ENCODE measurements at regions not wholly inside any gene's neighbourhood (a gene's known extent, or its start where the extent isn't known, plus 50 kb on each side); places are given as distances from the start of the nearest gene placed in this dataset.
A peak's percentile ranks its signal among the peaks of the same experiment; 100 is the strongest.

DNA sequence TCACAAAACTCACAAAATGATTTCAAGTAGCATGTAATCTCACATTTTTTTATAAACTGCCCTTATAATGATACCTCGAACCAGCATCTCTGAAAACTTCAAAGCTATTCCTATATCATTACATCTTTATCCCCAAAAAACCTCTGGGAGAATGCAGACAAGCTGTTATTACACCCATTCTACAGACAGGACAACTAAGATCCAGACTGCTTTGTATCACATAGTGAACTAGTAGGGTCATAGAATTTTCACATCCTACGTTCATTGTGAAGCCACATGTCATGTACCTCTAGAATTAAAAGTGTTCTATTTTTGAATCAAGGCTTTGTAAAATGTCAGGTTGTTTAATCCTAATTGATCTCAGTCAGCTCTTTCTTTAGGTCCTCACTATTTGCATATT lies 98.7 kb upstream of the RAP2B start:
- TF ChIP-seq, protein P1, sequence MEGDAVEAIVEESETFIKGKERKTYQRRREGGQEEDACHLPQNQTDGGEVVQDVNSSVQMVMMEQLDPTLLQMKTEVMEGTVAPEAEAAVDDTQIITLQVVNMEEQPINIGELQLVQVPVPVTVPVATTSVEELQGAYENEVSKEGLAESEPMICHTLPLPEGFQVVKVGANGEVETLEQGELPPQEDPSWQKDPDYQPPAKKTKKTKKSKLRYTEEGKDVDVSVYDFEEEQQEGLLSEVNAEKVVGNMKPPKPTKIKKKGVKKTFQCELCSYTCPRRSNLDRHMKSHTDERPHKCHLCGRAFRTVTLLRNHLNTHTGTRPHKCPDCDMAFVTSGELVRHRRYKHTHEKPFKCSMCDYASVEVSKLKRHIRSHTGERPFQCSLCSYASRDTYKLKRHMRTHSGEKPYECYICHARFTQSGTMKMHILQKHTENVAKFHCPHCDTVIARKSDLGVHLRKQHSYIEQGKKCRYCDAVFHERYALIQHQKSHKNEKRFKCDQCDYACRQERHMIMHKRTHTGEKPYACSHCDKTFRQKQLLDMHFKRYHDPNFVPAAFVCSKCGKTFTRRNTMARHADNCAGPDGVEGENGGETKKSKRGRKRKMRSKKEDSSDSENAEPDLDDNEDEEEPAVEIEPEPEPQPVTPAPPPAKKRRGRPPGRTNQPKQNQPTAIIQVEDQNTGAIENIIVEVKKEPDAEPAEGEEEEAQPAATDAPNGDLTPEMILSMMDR (IDR thresholded peaks at IDR 0.05): no peak
- TF ChIP-seq POLR2AphosphoS5 (IDR thresholded peaks at IDR 0.05): no peak

DNA sequence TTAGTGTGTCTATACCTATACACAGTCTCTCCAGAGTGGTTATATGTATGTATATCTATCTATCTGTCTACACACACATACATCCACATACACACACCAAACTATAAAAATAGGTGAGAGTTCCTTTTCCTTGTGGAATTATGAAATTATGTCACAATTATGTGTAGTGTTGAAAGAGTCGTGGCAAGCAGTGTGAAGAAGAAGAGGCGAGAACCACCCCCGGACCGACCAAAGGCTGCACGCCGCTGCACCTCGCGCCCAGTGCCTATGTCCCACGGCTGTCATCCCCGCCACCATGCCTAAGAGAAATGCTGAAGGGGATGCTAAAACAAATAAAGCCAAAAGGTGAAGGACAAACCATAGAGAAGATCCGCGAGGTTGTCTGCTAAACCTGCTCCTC lies 95.0 kb upstream of the RAP2B start:
- Histone ChIP-seq H3K36me3 (no peaks in the 10 kb centered on the region), H3K4me3 (no peak overlapping the region), H3K27me3 (no peaks in the 10 kb centered on the region), H3K4me1 (peaks cover 0 to 10% (median 0%) of the 10 kb centered on the region in 4 donors), H3K9me3 (no peaks in the 10 kb centered on the region), H3K27ac (no peak overlapping the region)
- 89 to 96% (median 92%) methylated on average over 12 of the region's 12 CpGs for WGBS, 5 donors
- TF ChIP-seq, protein P1 (IDR thresholded peaks at IDR 0.05): no peak
- no peak for TF ChIP-seq EP300 (IDR thresholded peaks at IDR 0.05)
- no peak for TF ChIP-seq POLR2AphosphoS5 (IDR thresholded peaks at IDR 0.05)
- no peak for TF ChIP-seq POLR2A (IDR thresholded peaks at IDR 0.05)
- DNase-seq: no peak
- intact Hi-C loops (cut with DNase I; ENCODE audit: low total_unique reads): no loop called here

More for the DNA sequence above, 98.7 kb upstream of the RAP2B start:
- DNase-seq: no peak
- H3K36me3 ChIP-seq: no peaks in the 10 kb centered on the region
- H3K4me1 ChIP-seq: no peaks in the 10 kb centered on the region
- WGBS, 5 donors: 89 to 95% (median 92%) methylated on average over 2 of the region's 2 CpGs
- intact Hi-C loops (cut with DNase I; ENCODE audit: low total_unique reads): no loop called here
- no peak overlapping the region for H3K27ac ChIP-seq
- H3K4me3 ChIP-seq: no peak overlapping the region
- no peaks in the 10 kb centered on the region for H3K9me3 ChIP-seq
- no peaks in the 10 kb centered on the region for H3K27me3 ChIP-seq

DNA sequence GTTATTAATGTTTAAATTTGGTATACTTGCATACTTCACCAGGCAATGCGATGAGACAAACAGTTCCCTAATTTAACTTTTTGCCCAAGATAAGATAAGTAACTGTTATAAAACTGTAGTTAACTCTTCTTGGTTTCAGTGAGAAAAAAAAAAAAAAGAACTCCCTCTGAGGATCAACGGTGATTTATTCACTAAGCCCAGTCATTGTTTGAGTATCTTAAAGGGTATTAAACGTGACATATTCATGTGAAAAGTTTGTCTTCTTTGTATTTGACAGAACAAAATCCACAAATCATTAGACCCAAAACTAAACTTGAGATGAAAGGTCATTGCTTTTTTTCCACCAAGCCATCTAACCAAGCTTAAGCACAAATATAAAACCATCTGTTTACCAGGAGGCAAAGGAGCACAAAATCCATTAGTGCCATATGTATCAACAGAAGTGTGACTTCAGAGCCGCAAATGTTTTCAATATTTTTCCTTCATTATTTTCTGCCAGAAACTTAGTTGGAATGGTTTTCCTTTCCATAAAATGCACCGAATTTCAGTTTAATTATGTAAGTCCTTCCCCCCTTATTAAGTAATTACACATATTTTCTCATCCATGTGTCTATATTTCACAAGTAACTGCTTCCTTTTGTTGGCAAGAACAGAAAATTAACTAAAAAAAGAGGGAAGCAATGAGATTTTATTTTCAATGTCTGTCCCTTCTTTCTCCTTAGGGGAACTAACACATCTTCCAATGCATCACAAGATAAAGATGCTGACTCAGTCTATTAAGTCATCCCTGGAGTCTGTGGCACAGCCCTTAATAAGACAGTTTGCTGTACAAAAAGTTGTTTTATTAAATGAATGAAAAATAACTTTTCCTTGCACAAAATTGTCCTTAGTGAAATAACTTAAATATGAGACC lies 92.2 kb upstream of the RAP2B start:
- 36 to 45% (median 39%) methylated on average over 5 of the region's 5 CpGs for WGBS, 5 donors
- intact Hi-C loops (cut with DNase I; ENCODE audit: low total_unique reads): no loop called here
- Histone ChIP-seq H3K4me1 (peaks cover 0 to 10% (median 0%) of the 10 kb centered on the region in 4 donors), H3K27me3 (no peaks in the 10 kb centered on the region), H3K4me3 (no peak overlapping the region), H3K36me3 (no peaks in the 10 kb centered on the region), H3K27ac (no peak overlapping the region), H3K9me3 (no peaks in the 10 kb centered on the region)
- TF ChIP-seq, protein P1 (IDR thresholded peaks at IDR 0.05): no peak
- TF ChIP-seq POLR2AphosphoS5 (IDR thresholded peaks at IDR 0.05): no peak
- TF ChIP-seq POLR2A (IDR thresholded peaks at IDR 0.05): no peak
- peak in 1 of 2 donors; percentile 16 for DNase-seq

DNA sequence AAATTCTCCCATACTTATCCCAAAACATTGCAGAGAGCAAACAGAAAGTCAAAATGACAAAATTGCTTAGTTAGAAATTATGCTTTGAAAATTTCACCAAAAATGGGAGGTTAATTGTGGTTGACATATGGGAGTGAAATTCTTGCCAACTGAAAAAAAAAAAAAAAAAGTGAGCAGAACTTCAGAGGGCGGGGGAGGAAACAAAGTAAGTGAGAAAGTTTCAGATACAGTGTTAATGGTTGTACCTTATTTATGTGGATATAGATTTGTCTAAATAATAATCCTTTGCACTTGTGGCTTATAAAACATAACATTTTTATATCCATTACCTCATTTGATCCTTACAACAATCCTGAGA lies 91.5 kb upstream of the RAP2B start:
- DNase-seq: no peak
- TF ChIP-seq EP300 (IDR thresholded peaks at IDR 0.05) (no peak), POLR2A (IDR thresholded peaks at IDR 0.05) (no peak), POLR2AphosphoS5 (IDR thresholded peaks at IDR 0.05) (no peak)
- TF ChIP-seq, protein P1 (IDR thresholded peaks at IDR 0.05): no peak
- Histone ChIP-seq H3K27me3 (no peaks in the 10 kb centered on the region), H3K4me3 (no peak overlapping the region), H3K27ac (no peak overlapping the region), H3K9me3 (no peaks in the 10 kb centered on the region), H3K36me3 (no peaks in the 10 kb centered on the region), H3K4me1 (peaks cover 0 to 10% (median 0%) of the 10 kb centered on the region in 4 donors)
- WGBS, 5 donors: 63 to 76% (median 63%) methylated on average over 1 of the region's 1 CpG
- intact Hi-C loops (cut with DNase I; ENCODE audit: low total_unique reads): no loop called here
